Body of pancreas (tissue), 4 donors: ENCODE measurements at regions not wholly inside any gene's neighbourhood (a gene's known extent, or its start where the extent isn't known, plus 50 kb on each side); places are given as distances from the start of the nearest gene placed in this dataset.

Experiments used
- CTCF ChIP-seq, 7 experiments: fragments of 450-650 bp in 4 of 7; fragments of 200-600 bp in 3 of 7; sonication (generic) in 3 of 7; IDR thresholded peaks; one replicate each; pipeline ENCODE4 v1.5.1; 2016 to 2019; ENCODE audit warnings: antibody characterized with exemption in 7 of 7
- POLR2A ChIP-seq, 3 donors: fragments of 450-650 bp; IDR thresholded peaks; one replicate each; pipeline ENCODE4 v1.6.1; 2016; ENCODE audit warnings: antibody characterized with exemption in 3 of 3, mild to moderate bottlenecking in 2 of 3

DNA sequence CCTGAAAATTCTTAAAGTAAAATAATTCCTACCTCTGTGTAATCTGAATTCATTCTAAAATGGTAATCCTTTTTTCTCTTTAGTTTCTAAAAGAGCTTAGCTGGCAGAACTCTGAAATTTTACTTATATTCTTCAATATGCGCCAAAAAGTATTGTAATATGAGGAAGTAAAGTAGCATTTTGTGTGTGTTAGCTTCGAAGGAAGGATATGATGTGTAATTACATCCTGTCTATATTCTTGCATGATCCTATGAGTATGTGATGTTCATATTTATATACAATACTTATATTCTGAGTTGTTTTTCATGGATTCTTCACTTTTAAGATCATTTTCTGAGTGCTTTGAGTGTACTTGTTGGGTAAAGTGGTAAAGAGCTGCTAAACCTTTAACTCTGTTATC is 402.9 kb upstream of the PKDCC start:
- TF ChIP-seq CTCF (IDR thresholded peaks at IDR 0.05) (no peak), POLR2A (IDR thresholded peaks at IDR 0.05) (no peak)
